SK-N-MC (cell line): ENCODE measurements at regions not wholly inside any gene's neighbourhood (a gene's known extent, or its start where the extent isn't known, plus 50 kb on each side); places are given as distances from the start of the nearest gene placed in this dataset.

Experiments
- EZH2 ChIP-seq: fragments of 200-600 bp; sonication (generic); IDR thresholded peaks from one replicate; pipeline ENCODE4 v1.6.1; 2017; ENCODE audit warnings: antibody characterized with exemption
- POLR2AphosphoS5 ChIP-seq: IDR thresholded peaks from 2 replicates; pipeline ENCODE4 v1.6.1; 2012; ENCODE audit warnings: mild to moderate bottlenecking, low read depth, low read length, borderline replicate concordance

- TF ChIP-seq POLR2AphosphoS5 (no peak), EZH2 (no peak)
These were observed 166.0 kb downstream of the AHSP start for GRCh38 chr16:31693733-31694132.
